ENCODE measurements at regions not wholly inside any gene's neighbourhood (a gene's known extent, or its start where the extent isn't known, plus 50 kb on each side); places are given as distances from the start of the nearest gene placed in this dataset.

DNA sequence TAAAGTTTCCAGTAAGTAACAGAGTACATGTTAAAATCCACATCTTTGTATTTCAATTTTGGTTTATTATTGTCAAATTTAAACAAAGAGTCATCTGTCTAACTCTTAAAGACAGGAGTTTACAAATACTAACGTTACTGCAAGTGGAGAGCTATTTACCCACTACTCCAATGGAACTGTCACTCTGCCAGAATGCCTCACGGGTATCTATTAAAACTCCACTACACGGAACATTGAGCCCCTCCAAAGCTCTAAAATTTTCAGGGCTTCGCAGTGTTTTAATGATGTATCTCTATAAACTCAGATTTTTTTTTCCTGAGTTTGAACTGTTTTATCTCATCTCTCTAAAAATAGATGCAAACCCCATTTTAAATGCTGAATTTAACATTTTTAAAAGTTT is 388.7 kb upstream of the SEMA3A start:
- H3K4me3 ChIP-seq (ENCODE audit: low read length), result no peak overlapping the region
- H3K9me3 ChIP-seq (ENCODE audit: insufficient read depth, low read length), result no peaks in the 10 kb centered on the region
- H3K27me3 ChIP-seq (ENCODE audit: low read depth, low read length), result no peaks in the 10 kb centered on the region
- H3K36me3 ChIP-seq (replicated peaks; ENCODE audit: low read depth, low read length), result no peaks in the 10 kb centered on the region
- H4K20me1 ChIP-seq (ENCODE audit: insufficient read depth, low read length), result no peaks in the 10 kb centered on the region
- H3K79me2 ChIP-seq (ENCODE audit: low read length), result no peaks in the 10 kb centered on the region
- no peak overlapping the region for H3K27ac ChIP-seq (ENCODE audit: low read length)
- H3K4me1 ChIP-seq (ENCODE audit: low read length), result no peaks in the 10 kb centered on the region
- no peak overlapping the region for H3K9ac ChIP-seq (ENCODE audit: low read length)
- H3K4me2 ChIP-seq (ENCODE audit: low read length), result no peak overlapping the region
- TF ChIP-seq, protein P1, sequence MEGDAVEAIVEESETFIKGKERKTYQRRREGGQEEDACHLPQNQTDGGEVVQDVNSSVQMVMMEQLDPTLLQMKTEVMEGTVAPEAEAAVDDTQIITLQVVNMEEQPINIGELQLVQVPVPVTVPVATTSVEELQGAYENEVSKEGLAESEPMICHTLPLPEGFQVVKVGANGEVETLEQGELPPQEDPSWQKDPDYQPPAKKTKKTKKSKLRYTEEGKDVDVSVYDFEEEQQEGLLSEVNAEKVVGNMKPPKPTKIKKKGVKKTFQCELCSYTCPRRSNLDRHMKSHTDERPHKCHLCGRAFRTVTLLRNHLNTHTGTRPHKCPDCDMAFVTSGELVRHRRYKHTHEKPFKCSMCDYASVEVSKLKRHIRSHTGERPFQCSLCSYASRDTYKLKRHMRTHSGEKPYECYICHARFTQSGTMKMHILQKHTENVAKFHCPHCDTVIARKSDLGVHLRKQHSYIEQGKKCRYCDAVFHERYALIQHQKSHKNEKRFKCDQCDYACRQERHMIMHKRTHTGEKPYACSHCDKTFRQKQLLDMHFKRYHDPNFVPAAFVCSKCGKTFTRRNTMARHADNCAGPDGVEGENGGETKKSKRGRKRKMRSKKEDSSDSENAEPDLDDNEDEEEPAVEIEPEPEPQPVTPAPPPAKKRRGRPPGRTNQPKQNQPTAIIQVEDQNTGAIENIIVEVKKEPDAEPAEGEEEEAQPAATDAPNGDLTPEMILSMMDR (IDR thresholded peaks at IDR 0.05; ENCODE audit: low read depth, low read length), result no peak
- no peak overlapping the region for H2AFZ ChIP-seq (ENCODE audit: low read depth, low read length)

GRCh38 chr7:84582747-84583146 is 388.2 kb upstream of the SEMA3A start:
- no peaks in the 10 kb centered on the region for H3K36me3 ChIP-seq (replicated peaks; ENCODE audit: low read depth, low read length)
- H3K27me3 ChIP-seq (ENCODE audit: low read depth, low read length), result no peaks in the 10 kb centered on the region
- TF ChIP-seq, protein P1 (IDR thresholded peaks at IDR 0.05; ENCODE audit: low read depth, low read length), result no peak
- no peak for TF ChIP-seq EZH2phosphoT487 (IDR thresholded peaks at IDR 0.05; ENCODE audit: low read depth)
- H3K79me2 ChIP-seq (ENCODE audit: low read length), result no peaks in the 10 kb centered on the region
- H3K4me3 ChIP-seq (ENCODE audit: low read length), result no peak overlapping the region
- no peaks in the 10 kb centered on the region for H3K4me1 ChIP-seq (ENCODE audit: low read length)
- H2AFZ ChIP-seq (ENCODE audit: low read depth, low read length), result no peak overlapping the region
- no peak overlapping the region for H3K27ac ChIP-seq (ENCODE audit: low read length)
- H3K9ac ChIP-seq (ENCODE audit: low read length), result no peak overlapping the region
- no peak overlapping the region for H3K4me2 ChIP-seq (ENCODE audit: low read length)
- no peaks in the 10 kb centered on the region for H4K20me1 ChIP-seq (ENCODE audit: insufficient read depth, low read length)
- H3K9me3 ChIP-seq (ENCODE audit: insufficient read depth, low read length), result no peaks in the 10 kb centered on the region

DNA sequence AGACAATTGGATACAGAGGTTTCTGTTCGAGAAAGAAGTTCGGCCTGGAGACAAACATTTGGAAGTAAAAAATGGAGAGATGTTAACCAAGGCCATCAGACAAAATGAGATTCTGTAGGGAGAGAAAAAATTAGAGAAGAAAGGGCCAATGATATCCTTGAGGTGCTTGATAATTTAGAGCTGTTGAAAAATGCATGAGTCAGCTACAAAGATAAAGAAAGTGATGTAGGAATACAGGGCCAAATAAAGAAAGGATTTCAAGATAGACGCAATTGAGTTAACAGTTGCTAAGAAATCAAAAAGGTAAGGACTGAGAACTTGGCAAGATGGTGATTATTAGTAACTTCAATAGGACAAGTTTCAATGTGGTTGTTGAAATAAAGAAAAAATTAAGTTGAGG is 384.2 kb upstream of the SEMA3A start:
- TF ChIP-seq, protein P1 (IDR thresholded peaks at IDR 0.05; ENCODE audit: low read depth, low read length), result no peak
- TF ChIP-seq EZH2phosphoT487 (IDR thresholded peaks at IDR 0.05; ENCODE audit: low read depth), result no peak
- Histone ChIP-seq H3K36me3 (replicated peaks; ENCODE audit: low read depth, low read length) (no peaks in the 10 kb centered on the region), H4K20me1 (ENCODE audit: insufficient read depth, low read length) (no peaks in the 10 kb centered on the region), H3K4me1 (ENCODE audit: low read length) (no peaks in the 10 kb centered on the region), H2AFZ (ENCODE audit: low read depth, low read length) (no peak overlapping the region), H3K27ac (ENCODE audit: low read length) (no peak overlapping the region), H3K9ac (ENCODE audit: low read length) (no peak overlapping the region), H3K4me2 (ENCODE audit: low read length) (no peak overlapping the region), H3K79me2 (ENCODE audit: low read length) (no peaks in the 10 kb centered on the region), H3K4me3 (ENCODE audit: low read length) (no peak overlapping the region), H3K9me3 (ENCODE audit: insufficient read depth, low read length) (no peaks in the 10 kb centered on the region), H3K27me3 (ENCODE audit: low read depth, low read length) (no peaks in the 10 kb centered on the region)

GRCh38 chr7:84568781-84569180 is 374.2 kb upstream of the SEMA3A start:
- no peak overlapping the region for H3K4me2 ChIP-seq (ENCODE audit: low read length)
- no peaks in the 10 kb centered on the region for H3K36me3 ChIP-seq (replicated peaks; ENCODE audit: low read depth, low read length)
- H3K79me2 ChIP-seq (ENCODE audit: low read length), result no peaks in the 10 kb centered on the region
- H3K9me3 ChIP-seq (ENCODE audit: insufficient read depth, low read length), result no peaks in the 10 kb centered on the region
- no peak overlapping the region for H3K4me3 ChIP-seq (ENCODE audit: low read length)
- no peak for TF ChIP-seq EZH2phosphoT487 (IDR thresholded peaks at IDR 0.05; ENCODE audit: low read depth)
- TF ChIP-seq, protein P1 (IDR thresholded peaks at IDR 0.05; ENCODE audit: low read depth, low read length), result no peak
- H3K9ac ChIP-seq (ENCODE audit: low read length), result no peak overlapping the region
- no peak overlapping the region for H2AFZ ChIP-seq (ENCODE audit: low read depth, low read length)
- no peaks in the 10 kb centered on the region for H4K20me1 ChIP-seq (ENCODE audit: insufficient read depth, low read length)
- H3K27me3 ChIP-seq (ENCODE audit: low read depth, low read length), result no peaks in the 10 kb centered on the region
- H3K4me1 ChIP-seq (ENCODE audit: low read length), result no peaks in the 10 kb centered on the region
- no peak overlapping the region for H3K27ac ChIP-seq (ENCODE audit: low read length)

All from OCI-LY3 (cell line).